Coronary artery (tissue), 2 donors: ENCODE measurements at regions not wholly inside any gene's neighbourhood (a gene's known extent, or its start where the extent isn't known, plus 50 kb on each side); places are given as distances from the start of the nearest gene placed in this dataset.

Source experiments
- DNase-seq: peaks from one replicate; pipeline ENCODE4 v3.0.0-alpha.2; 2017; ENCODE audit warnings: low spot score
- H3K27ac ChIP-seq, 2 donors: fragments of 200-600 bp; sonication (generic); one replicate each; pipeline ENCODE4 v1.5.1; 2016 to 2019
- H3K4me3 ChIP-seq: fragments of 200-600 bp; sonication (generic); 2 replicates; pipeline ENCODE4 v1.5.1; 2016; ENCODE audit warnings: mild to moderate bottlenecking, moderate library complexity
- TF ChIP-seq, protein P1 (sequence below): fragments of 200-600 bp; sonication (generic); IDR thresholded peaks from one replicate; pipeline ENCODE4 v1.5.1; 2019; ENCODE audit warnings: antibody characterized with exemption

DNA sequence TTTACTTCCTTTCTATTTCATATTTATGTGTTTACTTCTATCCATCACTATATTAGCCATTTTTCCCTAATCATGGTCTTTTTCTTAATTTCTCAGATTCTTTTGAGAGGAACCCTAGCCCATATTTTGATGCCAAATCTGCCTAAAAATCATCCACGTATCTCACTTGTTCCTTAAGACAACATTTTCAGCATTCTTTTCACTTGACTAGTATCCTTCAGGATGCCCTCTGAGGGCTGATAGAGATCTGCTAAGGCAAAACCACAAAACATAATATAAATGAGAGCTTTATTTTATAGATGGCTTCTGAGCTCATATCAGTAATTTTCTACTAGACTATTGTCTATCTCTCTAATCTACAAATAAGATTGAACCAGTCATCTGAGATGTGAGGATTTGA, 341.9 kb downstream of the GPM6A start:
- Histone ChIP-seq H3K27ac (no peak overlapping the region), H3K4me3 (no peak overlapping the region)
- TF ChIP-seq, protein P1, sequence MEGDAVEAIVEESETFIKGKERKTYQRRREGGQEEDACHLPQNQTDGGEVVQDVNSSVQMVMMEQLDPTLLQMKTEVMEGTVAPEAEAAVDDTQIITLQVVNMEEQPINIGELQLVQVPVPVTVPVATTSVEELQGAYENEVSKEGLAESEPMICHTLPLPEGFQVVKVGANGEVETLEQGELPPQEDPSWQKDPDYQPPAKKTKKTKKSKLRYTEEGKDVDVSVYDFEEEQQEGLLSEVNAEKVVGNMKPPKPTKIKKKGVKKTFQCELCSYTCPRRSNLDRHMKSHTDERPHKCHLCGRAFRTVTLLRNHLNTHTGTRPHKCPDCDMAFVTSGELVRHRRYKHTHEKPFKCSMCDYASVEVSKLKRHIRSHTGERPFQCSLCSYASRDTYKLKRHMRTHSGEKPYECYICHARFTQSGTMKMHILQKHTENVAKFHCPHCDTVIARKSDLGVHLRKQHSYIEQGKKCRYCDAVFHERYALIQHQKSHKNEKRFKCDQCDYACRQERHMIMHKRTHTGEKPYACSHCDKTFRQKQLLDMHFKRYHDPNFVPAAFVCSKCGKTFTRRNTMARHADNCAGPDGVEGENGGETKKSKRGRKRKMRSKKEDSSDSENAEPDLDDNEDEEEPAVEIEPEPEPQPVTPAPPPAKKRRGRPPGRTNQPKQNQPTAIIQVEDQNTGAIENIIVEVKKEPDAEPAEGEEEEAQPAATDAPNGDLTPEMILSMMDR: no peak
- DNase-seq: no peak

DNA sequence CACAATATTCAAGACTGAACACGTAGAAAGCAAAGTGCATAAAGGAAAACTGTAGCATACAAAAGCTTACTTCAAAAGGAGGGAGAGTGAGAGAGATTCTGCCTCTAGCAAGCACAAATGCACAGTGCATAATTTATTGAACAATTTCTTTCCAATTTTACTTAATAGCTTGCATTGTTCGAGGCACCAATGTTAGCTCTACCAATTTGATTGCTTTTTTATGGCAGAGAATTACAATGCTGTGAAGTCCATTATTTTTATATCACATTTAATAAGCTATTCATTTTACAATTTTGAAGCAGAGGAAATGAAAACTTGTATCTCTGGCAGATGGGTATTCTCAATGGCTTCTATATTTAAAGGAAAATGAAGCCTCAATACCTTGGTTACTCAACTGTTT, 331.7 kb downstream of the GPM6A start:
- no peak overlapping the region for H3K4me3 ChIP-seq
- no peak overlapping the region for H3K27ac ChIP-seq
- no peak for DNase-seq
- TF ChIP-seq, protein P1: no peak

DNA sequence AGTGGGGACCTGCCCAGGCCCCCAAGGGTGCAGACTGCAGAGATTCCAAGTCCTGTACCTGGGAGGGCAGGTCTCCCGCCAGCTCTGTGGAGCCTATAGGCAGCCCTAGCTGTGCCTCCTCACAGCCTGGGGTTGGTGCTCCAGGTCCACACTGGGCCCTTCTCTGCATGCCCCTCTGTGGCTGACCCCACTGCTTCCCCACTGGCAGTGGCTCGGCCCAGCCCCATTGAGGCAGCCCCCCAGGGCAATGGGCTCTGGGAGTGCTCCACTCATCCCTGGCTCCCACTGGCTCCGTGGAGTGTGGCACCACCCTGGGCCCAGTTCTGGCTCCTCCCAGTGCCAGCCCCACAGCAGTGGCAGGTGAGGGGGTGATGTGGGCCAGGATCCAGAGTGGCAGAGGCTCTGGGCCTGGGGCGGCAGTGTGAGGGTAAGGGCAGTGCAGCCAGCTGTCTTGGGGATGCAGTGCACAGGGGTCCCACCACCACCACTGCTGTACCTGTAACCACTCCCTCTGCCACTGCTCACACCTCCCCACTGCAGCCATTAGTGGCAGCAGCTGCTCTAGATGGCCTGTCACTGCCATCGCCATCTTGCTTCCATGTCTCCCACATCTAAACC, 312.2 kb downstream of the GPM6A start:
- DNase-seq: no peak
- Histone ChIP-seq H3K27ac (no peak overlapping the region), H3K4me3 (no peak overlapping the region)
- TF ChIP-seq, protein P1: no peak

DNA sequence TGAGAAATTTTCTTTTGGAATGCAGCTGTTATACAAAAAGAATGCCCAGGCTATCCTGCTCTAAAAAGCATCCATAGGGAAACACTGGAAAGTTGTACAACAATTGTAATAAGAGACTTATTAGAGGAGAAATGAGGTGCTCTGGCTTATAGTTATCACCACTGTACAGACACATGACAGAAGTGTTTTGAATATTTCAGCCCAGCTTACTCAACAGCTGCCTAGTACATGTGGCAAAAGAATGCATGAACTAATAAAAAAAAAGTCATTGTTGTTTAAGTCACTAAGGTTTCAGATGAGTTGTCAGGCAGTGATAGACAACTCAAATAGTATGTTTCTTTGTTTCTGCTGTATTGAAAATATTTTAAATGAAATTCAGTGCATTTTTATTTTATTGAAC, 307.7 kb downstream of the GPM6A start:
- no peak for DNase-seq
- H3K27ac ChIP-seq: no peak overlapping the region
- H3K4me3 ChIP-seq: no peak overlapping the region
- TF ChIP-seq, protein P1: no peak

DNA sequence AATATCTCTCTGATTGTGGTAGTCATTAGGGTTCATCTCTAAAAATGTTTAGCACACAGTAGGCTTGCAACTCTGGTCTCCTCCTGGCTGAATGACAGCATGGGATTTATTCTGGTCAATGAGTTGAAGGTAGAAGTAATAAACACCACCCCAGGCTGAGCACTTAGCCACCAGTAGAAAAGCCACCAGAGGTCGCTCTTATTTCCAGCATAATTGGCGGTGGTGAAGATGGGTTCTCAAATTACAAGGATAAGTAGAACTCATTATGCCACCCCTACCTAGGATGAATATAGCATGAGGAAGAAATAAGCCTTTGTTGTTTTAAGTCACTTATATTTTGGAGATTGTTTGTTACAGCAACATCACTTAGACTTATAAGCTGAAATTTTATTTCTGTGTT, 302.7 kb downstream of the GPM6A start:
- Histone ChIP-seq H3K27ac (no peak overlapping the region), H3K4me3 (no peak overlapping the region)
- no peak for DNase-seq
- TF ChIP-seq, protein P1: no peak

DNA sequence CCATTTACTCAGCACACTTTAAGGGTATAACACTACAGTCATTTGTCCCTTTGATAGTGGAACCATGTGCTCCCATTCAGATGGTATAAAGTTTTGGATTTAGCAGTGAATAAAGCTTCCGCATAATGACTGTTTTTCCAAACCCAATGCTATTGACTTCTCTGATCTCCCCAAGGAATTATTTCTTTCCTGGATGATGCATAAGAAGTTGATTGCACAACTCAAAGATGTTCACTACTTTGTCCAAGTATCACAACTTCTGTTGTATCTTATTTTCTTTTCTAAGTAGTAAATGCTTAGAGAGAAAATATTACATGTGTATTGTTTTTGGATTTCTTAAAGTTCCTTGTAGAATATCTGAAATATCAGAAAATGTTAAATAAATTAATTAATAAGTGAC, 300.2 kb downstream of the GPM6A start:
- no peak for DNase-seq
- Histone ChIP-seq H3K27ac (no peak overlapping the region), H3K4me3 (no peak overlapping the region)
- TF ChIP-seq, protein P1: no peak

DNA sequence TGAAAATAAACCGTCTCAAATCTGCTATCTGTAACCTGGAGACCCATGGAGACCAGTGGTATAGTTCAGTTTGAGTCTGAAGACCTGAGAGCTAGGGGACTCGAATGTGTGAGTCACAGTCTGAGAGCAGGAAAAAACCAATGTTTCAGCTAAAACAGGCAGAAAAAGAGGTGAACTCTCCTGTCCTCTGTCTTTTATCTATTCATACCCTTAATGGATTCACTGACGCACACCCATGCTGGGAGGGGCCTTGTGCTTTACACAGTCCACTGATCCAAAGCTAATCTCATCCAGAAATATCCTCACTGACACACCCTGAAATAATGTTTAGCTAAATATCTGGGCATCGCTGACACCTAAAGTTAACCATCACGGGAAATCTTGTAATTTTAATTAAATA, 297.9 kb downstream of the GPM6A start:
- Histone ChIP-seq H3K4me3 (no peak overlapping the region), H3K27ac (no peak overlapping the region)
- DNase-seq: no peak
- TF ChIP-seq, protein P1: no peak
